ENCODE measurements at regions not wholly inside any gene's neighbourhood (a gene's known extent, or its start where the extent isn't known, plus 50 kb on each side); places are given as distances from the start of the nearest gene placed in this dataset.

GRCh38 chr9:73446306-73446705, 294.6 kb downstream of the ANXA1 start:
- no peak for ATAC-seq (ENCODE audit: low read depth)
- Mint-ChIP-seq H3K4me3 (no peak overlapping the region), H3K27me3 (no peaks in the 10 kb centered on the region), H3K27ac (no peak overlapping the region), H3K36me3 (no peaks in the 10 kb centered on the region), H3K4me1 (no peaks in the 10 kb centered on the region), H3K9me3 (no peaks in the 10 kb centered on the region)
- no peak for DNase-seq (ENCODE audit: low spot score in 2 of 2)

- Mint-ChIP-seq H3K4me3 (no peak overlapping the region), H3K27me3 (no peaks in the 10 kb centered on the region), H3K4me1 (no peaks in the 10 kb centered on the region), H3K9me3 (peaks cover 3% of the 10 kb centered on the region), H3K36me3 (no peaks in the 10 kb centered on the region), H3K27ac (no peak overlapping the region)
- DNase-seq (ENCODE audit: low spot score in 2 of 2): no peak
- no peak for ATAC-seq (ENCODE audit: low read depth)
Measured at GRCh38 chr9:73451003-73451402, 299.3 kb downstream of the ANXA1 start.

GRCh38 chr9:73459817-73460216, 308.2 kb downstream of the ANXA1 start:
- no peak overlapping the region for H3K4me3 Mint-ChIP-seq
- ATAC-seq (ENCODE audit: low read depth): no peak
- H3K27ac Mint-ChIP-seq: no peak overlapping the region
- no peak for DNase-seq (ENCODE audit: low spot score in 2 of 2)
- H3K36me3 Mint-ChIP-seq: no peaks in the 10 kb centered on the region
- H3K27me3 Mint-ChIP-seq: no peaks in the 10 kb centered on the region
- H3K9me3 Mint-ChIP-seq: peaks cover 4% of the 10 kb centered on the region
- H3K4me1 Mint-ChIP-seq: no peaks in the 10 kb centered on the region

GRCh38 chr9:73468716-73469115, 317.1 kb downstream of the ANXA1 start:
- peaks cover 3% of the 10 kb centered on the region for H3K9me3 Mint-ChIP-seq
- H3K4me1 Mint-ChIP-seq: no peaks in the 10 kb centered on the region
- no peak overlapping the region for H3K27ac Mint-ChIP-seq
- H3K36me3 Mint-ChIP-seq: no peaks in the 10 kb centered on the region
- no peak for ATAC-seq (ENCODE audit: low read depth)
- H3K27me3 Mint-ChIP-seq: no peaks in the 10 kb centered on the region
- H3K4me3 Mint-ChIP-seq: no peak overlapping the region
- DNase-seq (ENCODE audit: low spot score in 2 of 2): no peak

- H3K27me3 Mint-ChIP-seq: no peaks in the 10 kb centered on the region
- ATAC-seq (ENCODE audit: low read depth) (no peak), DNase-seq (ENCODE audit: low spot score in 2 of 2) (no peak)
- no peak overlapping the region for H3K27ac Mint-ChIP-seq
- H3K36me3 Mint-ChIP-seq: no peaks in the 10 kb centered on the region
- peaks cover 3% of the 10 kb centered on the region for H3K9me3 Mint-ChIP-seq
- no peaks in the 10 kb centered on the region for H3K4me1 Mint-ChIP-seq
- no peak overlapping the region for H3K4me3 Mint-ChIP-seq
Measured at GRCh38 chr9:73470766-73471165, 319.1 kb downstream of the ANXA1 start.

GRCh38 chr9:73474002-73474600, 322.4 kb downstream of the ANXA1 start:
- no peaks in the 10 kb centered on the region for H3K27me3 Mint-ChIP-seq
- H3K9me3 Mint-ChIP-seq: peaks cover 3% of the 10 kb centered on the region
- no peak overlapping the region for H3K27ac Mint-ChIP-seq
- H3K36me3 Mint-ChIP-seq: no peaks in the 10 kb centered on the region
- no peak for ATAC-seq (ENCODE audit: low read depth)
- no peaks in the 10 kb centered on the region for H3K4me1 Mint-ChIP-seq
- no peak overlapping the region for H3K4me3 Mint-ChIP-seq
- DNase-seq (ENCODE audit: low spot score in 2 of 2): no peak

GRCh38 chr9:73474625-73475024, 323.0 kb downstream of the ANXA1 start:
- H3K4me1 Mint-ChIP-seq: no peaks in the 10 kb centered on the region
- H3K27me3 Mint-ChIP-seq: no peaks in the 10 kb centered on the region
- no peak overlapping the region for H3K4me3 Mint-ChIP-seq
- DNase-seq (ENCODE audit: low spot score in 2 of 2) (no peak), ATAC-seq (ENCODE audit: low read depth) (no peak)
- H3K36me3 Mint-ChIP-seq: no peaks in the 10 kb centered on the region
- H3K9me3 Mint-ChIP-seq: peaks cover 3% of the 10 kb centered on the region
- H3K27ac Mint-ChIP-seq: no peak overlapping the region

- H3K4me3 Mint-ChIP-seq: no peak overlapping the region
- no peaks in the 10 kb centered on the region for H3K27me3 Mint-ChIP-seq
- no peaks in the 10 kb centered on the region for H3K4me1 Mint-ChIP-seq
- peaks cover 6% of the 10 kb centered on the region for H3K9me3 Mint-ChIP-seq
- no peak for DNase-seq (ENCODE audit: low spot score in 2 of 2)
- no peaks in the 10 kb centered on the region for H3K36me3 Mint-ChIP-seq
- H3K27ac Mint-ChIP-seq: no peak overlapping the region
- no peak for ATAC-seq (ENCODE audit: low read depth)
Measured at GRCh38 chr9:73494894-73495293, 343.2 kb downstream of the ANXA1 start.

GRCh38 chr9:73497796-73498195, 346.1 kb downstream of the ANXA1 start:
- Mint-ChIP-seq H3K4me1 (no peaks in the 10 kb centered on the region), H3K36me3 (no peaks in the 10 kb centered on the region), H3K27ac (no peak overlapping the region), H3K9me3 (peaks cover 4% of the 10 kb centered on the region), H3K4me3 (no peak overlapping the region), H3K27me3 (no peaks in the 10 kb centered on the region)
- ATAC-seq (ENCODE audit: low read depth) (no peak), DNase-seq (ENCODE audit: low spot score in 2 of 2) (no peak)

- no peak overlapping the region for H3K4me3 Mint-ChIP-seq
- H3K27ac Mint-ChIP-seq: no peak overlapping the region
- no peaks in the 10 kb centered on the region for H3K9me3 Mint-ChIP-seq
Measured at GRCh38 chr9:73515216-73515615, 363.6 kb downstream of the ANXA1 start.

GRCh38 chr9:73523391-73523790, 371.7 kb downstream of the ANXA1 start:
- DNase-seq (ENCODE audit: low spot score in 2 of 2) (no peak), ATAC-seq (ENCODE audit: low read depth) (no peak)
- H3K4me1 Mint-ChIP-seq: no peaks in the 10 kb centered on the region
- H3K36me3 Mint-ChIP-seq: no peaks in the 10 kb centered on the region
- H3K4me3 Mint-ChIP-seq: no peak overlapping the region
- peaks cover 2% of the 10 kb centered on the region for H3K9me3 Mint-ChIP-seq
- H3K27me3 Mint-ChIP-seq: no peaks in the 10 kb centered on the region
- H3K27ac Mint-ChIP-seq: no peak overlapping the region

More at GRCh38 chr9:73515216-73515615, 363.6 kb downstream of the ANXA1 start:
- no peaks in the 10 kb centered on the region for H3K4me1 Mint-ChIP-seq
- no peaks in the 10 kb centered on the region for H3K36me3 Mint-ChIP-seq
- no peaks in the 10 kb centered on the region for H3K27me3 Mint-ChIP-seq
- ATAC-seq (ENCODE audit: low read depth) (no peak), DNase-seq (ENCODE audit: low spot score in 2 of 2) (no peak)

- DNase-seq (ENCODE audit: low spot score in 2 of 2) (no peak), ATAC-seq (ENCODE audit: low read depth) (no peak)
- H3K9me3 Mint-ChIP-seq: peaks cover 2% of the 10 kb centered on the region
- no peak overlapping the region for H3K4me3 Mint-ChIP-seq
- no peaks in the 10 kb centered on the region for H3K27me3 Mint-ChIP-seq
- no peak overlapping the region for H3K27ac Mint-ChIP-seq
- no peaks in the 10 kb centered on the region for H3K4me1 Mint-ChIP-seq
- H3K36me3 Mint-ChIP-seq: no peaks in the 10 kb centered on the region
Measured at GRCh38 chr9:73525350-73525749, 373.7 kb downstream of the ANXA1 start.

GRCh38 chr9:73527521-73527920, 375.9 kb downstream of the ANXA1 start:
- no peak for DNase-seq (ENCODE audit: low spot score in 2 of 2)
- no peak for ATAC-seq (ENCODE audit: low read depth)
- Mint-ChIP-seq H3K36me3 (no peaks in the 10 kb centered on the region), H3K27ac (no peak overlapping the region), H3K27me3 (no peaks in the 10 kb centered on the region), H3K9me3 (peaks cover 2% of the 10 kb centered on the region), H3K4me3 (no peak overlapping the region), H3K4me1 (no peaks in the 10 kb centered on the region)

- ATAC-seq (ENCODE audit: low read depth) (no peak), DNase-seq (ENCODE audit: low spot score in 2 of 2) (no peak)
- no peaks in the 10 kb centered on the region for H3K4me1 Mint-ChIP-seq
- no peak overlapping the region for H3K4me3 Mint-ChIP-seq
- peaks cover 2% of the 10 kb centered on the region for H3K9me3 Mint-ChIP-seq
- H3K27me3 Mint-ChIP-seq: no peaks in the 10 kb centered on the region
- H3K36me3 Mint-ChIP-seq: no peaks in the 10 kb centered on the region
- H3K27ac Mint-ChIP-seq: no peak overlapping the region
Measured at GRCh38 chr9:73528926-73529325, 377.3 kb downstream of the ANXA1 start.

- DNase-seq (ENCODE audit: low spot score in 2 of 2) (no peak), ATAC-seq (ENCODE audit: low read depth) (no peak)
- H3K27me3 Mint-ChIP-seq: no peaks in the 10 kb centered on the region
- H3K27ac Mint-ChIP-seq: no peak overlapping the region
- no peaks in the 10 kb centered on the region for H3K4me1 Mint-ChIP-seq
- peaks cover 2% of the 10 kb centered on the region for H3K9me3 Mint-ChIP-seq
- no peak overlapping the region for H3K4me3 Mint-ChIP-seq
- H3K36me3 Mint-ChIP-seq: no peaks in the 10 kb centered on the region
Measured at GRCh38 chr9:73529666-73530065, 378.0 kb downstream of the ANXA1 start.

Data from memory B cell (primary cell).